NCI-H2171 (cell line): ENCODE measurements at regions not wholly inside any gene's neighbourhood (a gene's known extent, or its start where the extent isn't known, plus 50 kb on each side); places are given as distances from the start of the nearest gene placed in this dataset.
"Not testable (repeated sequence)": the region's sequence is repeated elsewhere in the genome, so short reads cannot be mapped to it uniquely, and the experiment has no call there.

Source experiments
- DNase-seq: peaks from one replicate; lab custom pipeline; 2025; lab: John Stamatoyannopoulos, UW

DNA sequence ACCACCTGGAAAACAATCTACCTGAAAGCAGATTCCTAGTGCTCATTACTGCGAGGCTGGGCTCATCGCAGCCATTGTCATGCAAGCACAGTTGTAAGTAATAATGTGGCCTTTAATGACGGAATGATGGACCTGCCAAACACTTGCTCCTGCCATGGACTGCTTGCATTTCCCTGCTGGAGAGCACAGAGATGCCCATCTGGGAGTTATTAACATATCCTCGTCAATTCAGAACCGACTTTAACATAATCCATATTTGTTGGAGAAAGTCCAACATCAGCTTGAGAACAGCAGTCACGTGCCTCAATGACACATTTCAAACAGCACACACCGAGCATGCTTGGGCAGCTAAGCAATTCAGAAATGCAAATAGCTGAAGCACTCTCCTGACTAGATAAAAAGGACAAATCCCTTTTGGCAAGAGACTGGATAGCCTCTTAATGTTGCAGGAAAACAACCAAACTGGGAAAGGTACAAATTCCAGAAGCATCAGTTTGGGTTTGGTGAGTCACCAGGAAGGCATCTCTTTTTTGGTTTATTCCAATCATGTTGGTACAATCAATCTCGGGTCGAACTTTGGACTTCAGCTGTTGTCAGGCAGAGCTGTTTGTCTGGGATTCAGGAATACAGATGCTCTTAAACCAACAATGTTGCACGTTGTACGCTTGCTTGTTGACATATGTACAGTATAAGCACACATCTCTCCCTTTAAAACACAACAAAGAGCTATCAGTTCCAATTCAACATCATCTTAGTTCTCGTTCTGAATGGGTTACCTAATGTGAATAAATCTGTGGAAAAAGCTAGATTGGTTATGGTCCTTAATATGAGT, 395.8 kb downstream of the LNPK start:
- no peak for DNase-seq

DNA sequence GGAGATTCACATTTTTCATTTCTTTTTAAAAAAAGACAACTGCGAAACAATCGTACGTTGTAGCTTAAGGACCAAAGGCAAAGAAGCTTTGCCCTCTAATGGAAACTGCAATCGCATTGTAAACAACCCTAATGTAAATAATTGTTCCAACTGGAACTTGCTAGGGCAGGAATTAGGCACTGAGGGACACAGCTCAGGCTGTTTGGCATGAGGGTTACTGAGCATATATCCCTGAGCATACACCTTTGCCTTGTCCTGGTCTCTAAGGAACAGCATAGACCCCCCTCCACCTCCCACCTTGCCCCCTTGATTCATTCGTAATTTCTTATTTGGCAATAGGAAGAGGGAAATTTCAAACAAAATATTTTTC, 396.4 kb downstream of the LNPK start:
- no peak for DNase-seq

DNA sequence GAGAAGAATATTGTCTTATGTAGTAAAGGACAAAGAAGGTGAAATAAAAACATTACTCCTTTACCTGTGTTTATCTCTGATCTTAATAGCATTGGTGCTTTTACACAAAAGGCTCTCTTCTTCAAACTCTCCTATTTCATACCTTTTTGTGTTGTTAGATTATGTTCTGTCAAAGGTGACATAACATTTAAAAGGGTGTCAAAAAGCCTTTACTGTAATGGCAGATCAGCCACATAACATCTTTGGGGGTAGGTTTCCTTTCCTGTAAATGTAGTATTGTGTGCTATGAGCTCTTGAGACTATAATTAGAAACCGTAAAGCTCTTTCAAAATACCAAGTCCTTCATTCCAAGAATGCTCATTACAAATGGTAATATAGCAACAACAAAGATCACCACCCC, 400.1 kb downstream of the LNPK start:
- no peak for DNase-seq

DNA sequence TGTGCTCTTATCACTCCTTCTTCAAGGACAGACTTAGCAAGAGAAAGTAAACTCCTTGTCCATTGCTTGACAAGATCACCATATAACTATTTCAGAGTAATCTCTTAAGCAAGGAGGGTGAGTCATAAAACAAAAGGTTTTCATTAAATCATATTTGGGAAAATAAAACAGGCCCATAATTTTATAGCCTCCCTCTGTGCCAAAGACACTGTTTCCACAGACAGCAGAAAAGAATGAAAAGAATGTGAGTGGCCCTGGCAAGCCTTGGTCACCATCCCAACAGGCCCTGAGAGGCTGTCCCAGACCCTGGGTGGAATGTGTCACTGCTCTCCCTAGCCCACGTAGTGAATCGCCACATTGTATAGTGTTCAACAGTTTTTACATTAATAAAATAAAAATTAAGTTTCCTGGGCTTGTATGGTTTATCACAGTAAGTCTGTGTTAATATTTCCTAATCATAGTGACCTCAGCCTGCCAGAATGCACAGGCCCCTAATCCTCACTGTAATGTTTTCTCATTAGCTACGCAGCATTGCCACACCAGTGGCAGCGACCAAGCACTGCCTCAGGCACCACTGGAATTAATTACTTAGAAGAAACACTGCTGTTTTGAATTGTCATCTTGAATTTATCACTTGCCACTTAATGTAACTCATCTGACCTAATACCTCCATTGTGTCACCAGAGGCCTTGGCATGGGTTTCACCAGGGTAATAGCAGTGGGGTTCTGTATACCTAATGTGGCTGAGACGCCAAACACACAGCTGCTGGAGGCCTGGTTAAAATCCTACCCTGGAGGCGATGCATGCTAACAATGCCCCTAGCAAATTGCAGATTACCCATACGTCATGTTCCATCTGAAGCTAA, 401.9 kb downstream of the LNPK start:
- DNase-seq: no peak

DNA sequence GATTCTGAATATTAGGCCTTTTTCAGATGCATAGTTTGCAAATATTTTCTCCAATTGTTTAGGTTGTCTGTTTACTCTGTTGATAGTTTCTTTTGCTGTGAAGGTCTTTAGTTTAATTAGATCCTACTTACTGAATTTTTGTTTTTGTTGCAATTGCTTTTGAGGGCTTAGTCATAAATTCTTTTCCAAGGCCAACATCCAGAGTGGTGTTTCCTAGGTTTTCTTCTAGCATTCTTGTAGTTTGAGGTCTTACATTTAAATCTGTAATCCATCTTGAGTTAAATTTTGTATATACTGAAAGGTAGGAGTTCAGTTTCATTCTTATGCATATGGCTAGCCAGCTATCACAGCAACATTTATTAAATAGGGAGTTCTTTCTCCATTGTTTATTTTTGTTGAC, 404.8 kb downstream of the LNPK start:
- DNase-seq: no peak

DNA sequence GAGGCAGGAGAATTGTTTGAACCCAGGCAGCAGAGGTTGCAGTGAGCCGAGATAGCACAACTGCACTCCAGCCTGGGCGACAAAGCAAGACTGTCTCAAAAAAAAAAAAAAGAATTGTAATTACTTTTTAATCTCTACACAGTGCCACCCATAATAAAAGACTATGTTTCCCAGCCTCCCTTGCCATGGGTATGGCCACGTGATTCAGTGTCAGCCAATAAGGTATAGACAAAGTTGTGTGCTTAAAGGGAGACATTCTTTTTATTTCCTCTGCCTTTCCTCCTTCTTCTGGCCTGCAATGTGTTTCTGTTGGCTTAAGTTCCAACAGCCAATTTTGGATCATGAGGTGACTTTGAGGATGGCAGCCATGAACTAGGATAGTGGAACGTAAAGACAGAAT, 406.9 kb downstream of the LNPK start:
- DNase-seq: no peak

DNA sequence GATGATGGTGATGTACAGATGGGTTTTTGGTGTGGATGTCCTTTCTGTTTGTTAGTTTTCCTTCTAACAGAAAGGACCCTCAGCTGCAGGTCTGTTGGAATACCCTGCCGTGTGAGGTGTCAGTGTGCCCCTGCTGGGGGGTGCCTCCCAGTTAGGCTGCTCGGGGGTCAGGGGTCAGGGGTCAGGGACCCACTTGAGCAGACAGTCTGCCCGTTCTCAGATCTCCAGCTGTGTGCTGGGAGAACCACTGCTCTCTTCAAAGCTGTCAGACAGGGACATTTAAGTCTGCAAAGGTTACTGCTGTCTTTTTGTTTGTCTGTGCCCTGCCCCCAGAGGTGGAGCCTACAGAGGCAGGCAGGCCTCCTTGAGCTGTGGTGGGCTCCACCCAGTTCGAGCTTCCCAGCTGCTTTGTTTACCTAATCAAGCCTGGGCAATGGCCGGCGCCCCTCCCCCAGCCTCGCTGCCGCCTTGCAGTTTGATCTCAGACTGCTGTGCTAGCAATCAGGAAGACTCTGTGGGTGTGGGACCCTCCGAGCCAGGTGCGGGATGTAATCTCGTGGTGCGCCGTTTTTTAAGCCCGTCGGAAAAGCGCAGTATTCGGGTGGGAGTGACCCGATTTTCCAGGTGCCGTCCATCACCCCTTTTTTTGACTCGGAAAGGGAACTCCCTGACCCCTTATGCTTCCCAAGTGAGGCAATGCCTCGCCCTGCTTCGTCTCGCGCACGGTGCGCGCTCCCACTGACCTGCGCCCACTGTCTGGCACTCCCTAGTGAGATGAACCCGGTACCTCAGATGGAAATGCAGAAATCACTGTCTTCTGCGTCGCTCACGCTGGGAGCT, 408.2 kb downstream of the LNPK start:
- DNase-seq: not testable (repeated sequence)

DNA sequence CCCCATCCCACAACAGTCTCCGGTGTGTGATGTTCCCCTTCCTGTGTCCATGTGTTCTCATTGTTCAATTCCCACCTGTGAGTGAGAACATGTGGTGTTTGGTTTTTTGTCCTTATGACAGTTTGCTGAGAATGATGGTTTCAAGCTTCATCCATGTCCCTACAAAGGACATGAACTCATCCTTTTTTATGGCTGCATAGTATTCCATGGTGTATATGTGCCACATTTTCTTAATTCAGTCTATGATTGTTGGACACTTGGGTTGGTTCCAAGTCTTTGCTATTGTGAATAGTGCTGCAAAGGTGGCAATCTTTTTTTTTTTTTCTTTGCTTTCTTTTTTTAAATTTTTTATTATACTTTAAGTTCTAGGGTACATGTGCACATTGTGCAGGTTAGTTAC, 406.7 kb upstream of the ATP5MC3 start:
- DNase-seq: not testable (repeated sequence)

DNA sequence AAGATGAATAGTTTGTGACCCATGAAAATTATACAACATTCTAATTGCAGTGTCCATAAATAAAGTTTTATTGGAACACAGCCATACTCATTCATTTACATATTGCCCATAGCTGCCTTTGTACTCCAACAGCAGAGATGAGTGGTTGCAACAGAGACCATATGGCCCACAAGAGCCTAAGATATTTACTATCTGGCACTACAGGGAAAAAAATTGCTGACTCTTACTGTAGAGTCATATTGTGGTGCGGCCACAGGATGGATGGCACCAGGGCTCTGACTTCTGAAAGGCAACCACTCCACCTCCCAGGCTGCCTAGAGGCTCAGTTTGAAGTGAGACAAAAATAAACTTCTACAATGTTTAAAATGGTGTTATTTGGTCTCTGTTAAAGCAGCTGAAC, 404.0 kb upstream of the ATP5MC3 start:
- DNase-seq: no peak

DNA sequence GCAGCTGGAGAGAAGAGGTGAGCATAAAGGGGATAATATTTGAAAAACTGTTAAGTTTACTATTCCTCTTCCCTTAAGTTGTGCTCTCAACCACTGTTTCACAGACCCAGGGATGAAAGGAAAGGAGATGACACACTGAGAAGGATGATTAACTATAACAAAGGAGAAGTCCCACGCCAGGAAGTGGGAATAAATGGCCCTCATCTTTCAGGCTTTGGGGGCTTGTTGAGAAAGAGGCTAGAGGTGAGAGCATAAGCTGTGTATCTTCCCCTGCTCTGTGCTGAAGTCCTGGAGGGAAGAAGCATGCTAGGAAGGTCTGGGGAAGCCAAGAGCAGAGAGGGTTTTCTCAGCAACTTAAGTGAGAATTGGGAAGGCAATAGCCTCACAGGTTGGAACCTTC, 399.1 kb upstream of the ATP5MC3 start:
- no peak for DNase-seq

DNA sequence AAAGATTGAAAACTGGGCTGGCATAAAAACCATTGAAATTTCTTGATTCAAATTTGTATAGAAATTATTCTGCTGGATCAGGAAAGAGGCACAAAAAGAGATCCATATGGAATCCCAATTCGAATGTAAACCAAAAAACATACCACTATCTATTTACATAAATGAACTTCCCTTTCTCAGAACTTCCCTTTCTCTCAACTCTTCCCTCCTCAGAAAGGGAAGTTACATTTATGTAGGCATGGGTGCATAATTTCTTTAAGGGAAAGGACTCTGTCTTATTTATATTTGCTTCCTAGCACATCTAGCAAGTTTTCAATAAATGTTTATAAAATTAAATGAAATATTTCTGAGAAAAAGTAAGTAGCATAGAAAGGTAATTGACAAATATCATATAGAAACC, 398.1 kb upstream of the ATP5MC3 start:
- no peak for DNase-seq

DNA sequence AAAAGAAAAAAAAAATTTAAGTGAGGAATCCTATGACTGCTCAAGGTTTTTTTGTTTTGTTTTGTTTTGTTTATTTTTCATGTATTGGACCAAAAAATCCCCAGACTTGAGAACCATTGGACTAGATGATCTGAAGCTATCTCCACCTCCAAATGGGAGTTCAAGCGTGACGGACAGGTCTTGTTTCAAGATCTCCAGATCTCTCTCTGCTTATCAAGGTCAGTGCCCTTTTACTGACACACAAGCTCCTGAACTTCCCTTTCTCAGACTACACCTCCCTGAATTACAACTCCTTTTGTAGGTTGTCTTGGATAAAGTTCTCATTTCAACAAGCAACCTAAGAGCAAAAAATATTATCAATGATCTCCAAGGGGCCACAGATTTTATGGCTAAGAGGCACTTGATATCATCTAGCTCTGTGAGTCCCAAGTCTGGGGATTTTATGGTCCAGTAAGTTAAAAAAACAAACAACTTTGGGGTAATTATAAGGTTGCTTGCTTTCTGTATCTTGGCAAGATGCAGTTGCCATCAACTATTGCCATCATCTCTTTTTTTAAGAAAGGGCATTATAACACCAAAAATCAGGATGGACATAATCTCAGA, 396.0 kb upstream of the ATP5MC3 start:
- no peak for DNase-seq

DNA sequence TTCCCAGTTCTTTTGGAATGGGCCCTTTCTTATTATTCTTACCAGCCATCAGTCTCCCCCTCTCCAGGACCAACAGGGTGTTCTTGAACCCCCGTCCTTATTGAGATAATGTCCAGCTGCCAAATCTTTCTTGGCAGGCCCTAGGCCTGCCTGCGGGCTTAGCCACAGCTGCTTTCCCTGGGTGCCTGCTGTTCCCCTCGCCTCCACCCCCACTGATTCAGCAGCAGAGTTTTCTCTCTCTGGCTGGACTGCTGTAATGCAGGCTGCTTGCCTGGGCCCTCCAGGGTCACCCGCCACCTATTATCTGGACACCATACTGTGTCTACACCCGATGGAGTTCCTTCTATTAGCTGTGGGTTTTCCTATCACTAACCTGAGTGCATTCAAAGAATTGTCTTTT, 395.4 kb upstream of the ATP5MC3 start:
- DNase-seq: no peak

DNA sequence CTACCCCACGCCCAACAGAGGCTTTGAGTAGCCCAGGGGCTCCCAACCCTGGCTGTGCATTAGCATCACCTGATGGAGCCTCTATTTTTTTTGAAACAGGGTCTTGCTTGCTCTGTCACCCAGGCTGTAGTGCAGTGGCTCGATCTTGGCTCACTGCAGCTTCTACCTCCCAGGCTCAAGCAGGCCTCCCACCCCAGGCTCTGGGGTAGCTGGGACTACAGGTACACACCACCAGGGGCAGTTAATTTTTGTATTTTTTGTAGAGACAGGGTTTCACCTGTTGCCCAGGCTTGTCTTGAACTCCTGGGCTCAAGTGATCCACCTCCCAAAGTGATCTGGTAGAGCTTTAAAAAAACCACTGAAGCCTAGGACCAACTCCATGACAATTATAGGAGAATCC, 394.8 kb upstream of the ATP5MC3 start:
- no peak for DNase-seq

DNA sequence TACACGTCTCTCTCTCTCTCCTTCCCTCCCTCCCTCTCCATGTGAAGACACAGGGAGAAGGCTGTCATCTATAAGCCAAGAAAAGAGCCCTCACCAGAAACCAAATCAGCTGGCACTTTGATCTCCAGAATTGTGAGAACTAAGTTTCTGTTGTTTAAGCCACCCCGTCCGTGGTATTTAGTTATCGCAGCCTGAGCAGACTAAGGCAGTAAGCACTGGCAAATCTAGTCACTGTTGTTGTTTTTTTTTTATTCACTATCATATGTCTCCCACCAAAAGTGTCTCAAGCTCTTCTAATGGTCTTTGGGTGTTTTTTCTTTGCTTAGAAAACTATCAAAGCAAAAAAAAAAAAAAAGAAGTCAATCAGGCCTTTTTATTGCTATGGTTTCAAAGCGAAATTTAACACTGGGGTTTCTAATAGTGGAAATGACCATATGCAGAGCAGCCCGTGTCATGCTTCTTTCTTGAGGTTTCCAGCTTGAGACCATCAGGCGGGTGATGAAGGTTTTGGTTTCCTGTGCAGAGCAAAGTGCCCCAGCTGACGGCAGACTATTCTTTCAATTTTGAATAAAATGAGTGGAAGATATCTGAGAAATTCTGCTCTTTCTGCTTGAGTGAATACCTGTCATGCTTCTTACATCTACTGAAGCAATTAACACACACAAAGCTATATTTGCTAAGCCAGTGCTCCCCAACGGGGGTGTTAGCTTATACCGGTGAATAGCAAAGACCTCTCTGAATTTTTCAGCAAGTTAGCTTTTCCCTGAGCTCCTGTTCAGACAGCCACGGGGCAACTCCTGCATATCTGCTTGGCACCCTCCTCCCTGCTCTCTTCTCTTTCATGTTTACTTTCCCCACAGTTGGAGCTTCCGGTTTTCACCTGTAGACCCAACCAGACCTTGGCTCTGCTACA, 394.1 kb upstream of the ATP5MC3 start:
- DNase-seq: no peak

DNA sequence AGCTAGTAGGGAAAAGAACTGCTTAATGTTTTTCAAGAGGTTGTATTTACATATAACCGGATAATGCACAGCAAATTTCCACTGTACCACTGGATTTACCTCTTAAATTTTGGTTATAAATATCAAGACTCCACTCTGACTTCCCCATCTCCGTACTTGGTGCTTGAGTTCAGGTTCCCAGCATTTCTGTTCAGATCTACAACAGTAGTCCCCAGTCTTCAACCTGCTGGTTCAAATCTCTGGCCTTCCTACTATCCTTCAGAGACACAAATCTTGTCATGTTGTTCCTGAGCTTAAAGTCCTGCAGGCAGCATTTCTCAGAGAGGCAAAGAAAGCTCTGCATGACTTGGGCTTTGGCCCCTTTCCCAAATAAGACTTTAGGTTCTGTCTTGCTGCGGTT, 392.6 kb upstream of the ATP5MC3 start:
- DNase-seq: no peak

DNA sequence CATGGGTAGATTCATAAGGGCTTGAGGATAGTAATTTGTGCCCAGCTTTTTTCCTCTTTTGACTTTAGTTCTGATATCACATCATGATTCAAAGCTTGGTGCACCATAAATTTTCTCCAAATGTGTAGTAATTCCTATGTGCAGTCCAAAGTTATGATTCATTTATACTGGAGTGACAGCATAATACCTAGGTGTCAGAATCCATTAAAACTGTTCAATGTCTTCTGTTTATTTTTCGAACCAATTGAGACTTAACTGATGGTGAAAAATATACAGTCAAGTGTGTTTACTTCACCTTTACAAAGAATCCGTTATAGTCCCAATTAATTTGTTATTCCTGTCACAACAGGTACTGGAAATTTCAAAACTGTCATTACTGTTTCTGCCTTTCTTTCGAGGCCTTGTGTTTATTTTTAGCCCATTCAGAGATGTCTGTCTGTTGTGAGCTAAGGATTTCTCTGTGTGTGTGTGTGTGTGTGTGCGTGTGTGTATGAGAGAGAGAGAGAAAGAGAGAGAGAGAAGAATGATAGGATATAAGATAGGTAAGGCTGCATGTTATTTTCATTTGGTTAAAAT, 389.7 kb upstream of the ATP5MC3 start:
- DNase-seq: no peak

DNA sequence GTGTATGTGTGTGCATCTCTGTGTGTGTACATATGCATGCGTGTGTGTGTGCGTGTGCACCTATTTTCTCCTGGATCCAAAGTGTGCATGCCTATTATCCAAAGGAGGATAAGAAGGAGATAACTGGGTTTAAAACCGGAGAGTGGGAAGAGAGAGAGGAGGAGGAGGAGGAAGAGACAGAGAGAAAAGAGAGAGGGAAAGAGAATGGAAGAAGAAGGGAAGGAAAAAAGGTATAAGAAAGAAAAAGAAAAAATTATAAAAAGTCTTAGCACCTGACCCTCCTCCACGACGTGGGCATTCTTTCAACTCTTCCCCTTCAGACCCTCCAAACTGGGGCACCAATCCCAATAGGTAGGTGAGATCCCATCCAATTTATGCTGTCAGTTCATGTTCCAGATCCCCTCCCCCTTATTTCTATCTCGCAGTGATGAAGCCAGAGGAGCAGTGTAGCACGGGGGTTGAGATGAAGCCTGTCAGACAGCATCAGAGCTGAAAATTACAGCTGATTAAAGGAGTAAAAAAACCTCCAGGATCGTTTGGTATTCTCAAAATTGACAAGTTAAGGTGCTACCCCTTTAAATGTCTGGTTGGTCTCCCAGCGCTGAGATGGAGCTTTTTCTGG, 386.7 kb upstream of the ATP5MC3 start:
- DNase-seq: no peak

DNA sequence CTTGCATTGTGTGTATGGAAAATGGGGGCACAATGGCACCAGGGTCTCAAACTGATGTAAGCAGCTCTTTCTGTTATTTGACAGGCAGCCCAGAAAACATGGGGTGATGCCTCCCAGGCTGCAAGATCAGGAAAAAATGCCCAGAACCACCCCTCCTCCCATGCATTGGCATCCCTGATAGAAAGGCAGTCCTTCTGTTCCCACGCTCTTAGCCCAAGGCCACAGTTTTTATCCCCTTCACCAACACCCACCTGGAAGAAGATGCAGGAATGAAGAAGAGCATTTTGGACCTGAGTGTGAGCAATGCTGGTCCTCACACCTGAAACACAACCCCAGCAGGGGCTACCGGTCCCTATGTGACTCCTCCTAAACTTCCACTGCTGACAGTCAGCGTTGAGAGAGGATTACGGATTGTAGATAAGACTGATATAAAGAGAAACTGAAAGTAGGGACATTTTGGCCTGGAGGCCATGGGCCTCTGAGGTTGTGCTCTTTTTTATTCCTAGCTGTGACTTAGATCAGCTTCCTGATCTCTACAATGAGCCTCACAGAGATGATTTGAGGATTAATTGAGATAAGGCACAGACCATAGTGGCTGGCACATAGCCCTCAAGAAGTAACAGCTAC, 386.0 kb upstream of the ATP5MC3 start:
- DNase-seq: no peak
